ENCODE measurements at regions not wholly inside any gene's neighbourhood (a gene's known extent, or its start where the extent isn't known, plus 50 kb on each side); places are given as distances from the start of the nearest gene placed in this dataset.

GRCh38 chr4:4948370-4948769, 70.9 kb downstream of the CYTL1 start:
- TF ChIP-seq EZH2 (IDR thresholded peaks at IDR 0.05; ENCODE audit: insufficient read depth, poor library complexity, severe bottlenecking), result no peak
- no peak for TF ChIP-seq EZH2phosphoT487 (IDR thresholded peaks at IDR 0.05; ENCODE audit: insufficient read depth, low read depth)
